CD4-positive, alpha-beta T cell treated with Interleukin-12 subunit alpha and Interleukin-12 subunit beta, for 1 hour (primary cell): ENCODE measurements at regions not wholly inside any gene's neighbourhood (a gene's known extent, or its start where the extent isn't known, plus 50 kb on each side); places are given as distances from the start of the nearest gene placed in this dataset.
"Not testable (repeated sequence)": the region's sequence is repeated elsewhere in the genome, so short reads cannot be mapped to it uniquely, and the experiment has no call there.

Experiments
- DNase-seq: peaks from one replicate; pipeline ENCODE4 v3.0.0-alpha.2; 2020

- DNase-seq = no peak
Measured at GRCh38 chr1:94301186-94301585, 63.8 kb upstream of the ARHGAP29 start.

GRCh38 chr1:94300731-94301130, 63.3 kb upstream of the ARHGAP29 start:
- DNase-seq = no peak

GRCh38 chr1:94299627-94300553, 62.5 kb upstream of the ARHGAP29 start:
- DNase-seq = no peak

GRCh38 chr1:94298861-94299260, 61.5 kb upstream of the ARHGAP29 start:
- DNase-seq = no peak

GRCh38 chr1:94296018-94296417, 58.6 kb upstream of the ARHGAP29 start:
- no peak for DNase-seq

GRCh38 chr1:94292978-94293377, 55.6 kb upstream of the ARHGAP29 start:
- not testable (repeated sequence) for DNase-seq

GRCh38 chr1:94289244-94289643, 51.9 kb upstream of the ARHGAP29 start:
- DNase-seq = not testable (repeated sequence)
